ENCODE measurements at regions not wholly inside any gene's neighbourhood (a gene's known extent, or its start where the extent isn't known, plus 50 kb on each side); places are given as distances from the start of the nearest gene placed in this dataset.
A peak's percentile ranks its signal among the peaks of the same experiment; 100 is the strongest.

DNA sequence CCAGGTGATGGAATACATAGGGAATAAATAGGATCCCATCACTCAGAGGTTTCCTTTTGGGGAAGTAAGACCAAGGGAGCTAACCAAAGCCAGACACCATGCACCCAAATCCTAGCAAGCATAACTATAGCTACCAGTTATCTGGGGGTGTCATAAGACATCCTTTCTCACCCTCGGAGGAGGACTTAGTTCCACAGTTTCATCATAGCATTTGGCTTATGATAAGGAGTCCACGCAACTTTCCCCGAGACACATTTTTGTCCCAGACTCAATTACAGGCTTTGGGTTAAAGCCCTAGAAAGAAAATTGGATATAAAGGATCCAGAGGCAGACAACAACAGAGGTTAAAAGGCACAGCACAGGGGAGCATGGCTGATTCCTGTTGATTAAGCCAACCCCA lies 442.9 kb downstream of the HTR7 start:
- DNase-seq (ENCODE audit: low read depth): no peak

DNA sequence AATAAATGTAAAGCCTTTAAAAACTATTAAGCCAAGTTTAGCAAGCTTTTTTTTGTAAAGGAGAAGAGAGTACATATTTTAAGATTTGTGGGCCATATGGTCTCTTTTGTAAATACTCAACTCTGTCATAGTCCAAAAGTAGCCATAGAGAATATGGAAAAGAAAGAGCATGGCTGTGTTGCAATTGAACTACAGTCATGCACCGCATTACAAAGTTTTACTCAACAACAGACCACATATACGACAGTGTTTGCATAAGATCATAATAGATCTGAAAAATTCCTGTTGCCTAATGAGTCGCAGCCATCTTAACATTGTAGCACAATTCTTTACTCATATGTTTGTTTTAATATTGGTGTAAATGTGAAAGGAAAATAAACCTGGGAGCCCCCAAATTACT lies 440.8 kb downstream of the HTR7 start:
- DNase-seq (ENCODE audit: low read depth): peak; percentile 29

DNA sequence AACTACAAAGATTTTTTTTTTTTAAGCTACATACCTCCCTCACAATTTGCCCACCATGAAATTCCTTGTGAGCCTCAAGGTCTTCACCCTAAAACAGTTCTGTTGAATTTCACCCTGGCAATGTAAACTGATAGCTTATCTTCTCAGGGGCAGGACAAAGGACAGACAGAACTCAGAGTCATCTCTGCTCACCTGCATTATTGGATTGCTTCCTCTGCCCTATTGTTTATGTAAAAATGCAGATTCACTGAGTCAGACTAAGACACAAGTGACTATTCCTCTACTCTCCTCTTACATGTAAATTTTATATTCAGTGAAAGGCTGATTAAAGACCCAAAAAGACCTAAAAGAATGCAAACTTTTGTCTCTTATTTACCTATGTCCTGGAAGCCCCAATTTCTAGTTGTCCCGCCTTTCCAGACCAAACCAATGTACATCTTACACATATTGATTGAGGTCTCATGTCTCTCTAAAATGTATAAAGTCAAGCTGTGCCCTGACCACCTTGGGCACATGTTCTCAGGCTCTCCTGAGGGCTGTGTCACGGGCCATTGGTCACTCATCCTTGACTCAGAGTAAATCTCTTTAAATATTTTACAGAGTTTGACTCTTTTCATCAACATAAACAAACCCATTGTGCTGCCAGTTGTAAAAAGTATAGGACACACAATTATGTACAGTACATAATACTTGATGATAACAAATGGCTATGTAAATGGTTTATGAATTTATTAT lies 440.2 kb downstream of the HTR7 start:
- DNase-seq (ENCODE audit: low read depth): no peak

DNA sequence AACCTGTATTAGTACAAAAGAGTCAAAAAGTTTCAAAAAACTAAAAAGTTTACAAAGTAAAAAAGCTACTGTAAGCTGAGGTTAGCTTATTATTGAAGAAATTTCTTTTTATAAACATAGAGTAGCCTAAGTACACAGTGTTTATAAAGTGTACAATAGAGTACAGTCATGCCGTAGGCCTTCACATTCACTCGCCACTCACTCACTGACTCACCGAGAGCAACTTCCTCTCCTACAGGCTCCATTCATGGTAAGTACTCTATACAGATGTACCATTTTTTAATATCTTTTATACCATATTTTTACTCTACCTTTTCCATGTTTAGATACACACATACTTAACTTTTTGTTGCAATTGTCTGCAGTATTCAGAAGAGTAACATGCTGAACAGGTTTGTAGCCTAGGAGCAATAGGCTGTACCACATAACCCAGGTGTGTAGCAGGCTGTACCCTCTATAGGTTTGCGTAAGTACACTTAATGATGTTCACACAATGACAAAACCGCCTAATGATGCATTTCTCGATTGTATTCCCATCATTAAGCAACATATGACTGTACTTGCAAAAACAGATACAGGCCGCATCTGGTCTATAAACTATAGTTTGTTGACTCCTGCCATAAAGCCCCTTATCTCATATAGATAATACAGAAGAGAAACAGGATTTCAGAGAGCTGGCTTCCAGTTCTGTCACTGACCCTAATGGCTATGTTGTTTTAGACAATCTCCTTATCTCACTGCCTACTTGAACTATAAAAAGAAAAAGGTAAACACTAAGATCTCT lies 438.8 kb downstream of the HTR7 start:
- peak; percentile 52 for DNase-seq (ENCODE audit: low read depth)

DNA sequence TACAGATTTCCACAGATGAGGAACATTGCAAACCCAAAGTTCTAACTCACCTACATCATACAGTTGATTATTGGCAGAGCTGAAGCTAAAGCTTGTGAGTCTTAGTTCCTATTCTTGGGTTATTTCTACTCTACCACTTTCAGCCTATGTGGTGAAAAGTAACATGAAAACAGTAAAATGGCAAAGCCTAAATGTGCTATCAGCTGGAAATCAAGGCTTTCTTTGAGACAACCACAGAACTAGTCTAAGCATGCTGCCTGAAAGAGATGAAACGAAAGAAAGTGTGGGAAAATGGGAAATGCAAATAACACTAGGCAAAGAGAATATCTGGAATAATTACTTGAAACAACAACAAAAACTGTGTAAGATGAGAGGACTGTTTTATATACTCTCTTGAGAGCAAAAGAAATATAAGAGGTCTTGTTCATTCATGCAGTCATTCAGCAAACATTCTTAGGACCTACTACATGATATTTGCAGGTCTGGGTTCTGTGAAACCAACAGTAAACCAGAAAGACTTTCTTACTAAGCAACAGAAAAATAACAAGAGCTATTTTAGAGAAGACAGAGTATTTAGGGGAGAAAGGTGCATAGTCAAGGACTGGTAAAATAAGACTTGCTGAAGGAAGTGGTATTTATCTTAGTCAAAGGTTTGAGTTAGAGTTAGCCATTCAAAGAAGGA lies 437.1 kb downstream of the HTR7 start:
- DNase-seq (ENCODE audit: low read depth): no peak

DNA sequence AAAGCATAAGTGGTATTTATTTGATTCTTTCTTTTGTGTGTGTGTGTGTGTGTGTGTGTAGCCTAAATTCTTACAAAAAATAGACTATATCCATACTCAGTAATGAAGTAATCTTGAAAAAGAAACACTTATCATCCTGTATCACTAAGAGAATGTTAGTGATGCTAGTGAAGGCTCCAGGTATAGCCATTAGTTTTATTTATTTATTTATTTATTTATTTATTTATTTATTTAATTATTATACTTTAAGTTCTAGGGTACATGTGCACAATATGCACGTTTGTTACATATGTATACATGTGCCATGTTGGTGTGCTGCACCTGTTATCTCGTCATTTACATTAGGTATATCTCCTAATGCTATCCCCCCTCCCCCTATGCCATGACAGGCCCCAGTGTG lies 436.0 kb downstream of the HTR7 start:
- no peak for DNase-seq (ENCODE audit: low read depth)

DNA sequence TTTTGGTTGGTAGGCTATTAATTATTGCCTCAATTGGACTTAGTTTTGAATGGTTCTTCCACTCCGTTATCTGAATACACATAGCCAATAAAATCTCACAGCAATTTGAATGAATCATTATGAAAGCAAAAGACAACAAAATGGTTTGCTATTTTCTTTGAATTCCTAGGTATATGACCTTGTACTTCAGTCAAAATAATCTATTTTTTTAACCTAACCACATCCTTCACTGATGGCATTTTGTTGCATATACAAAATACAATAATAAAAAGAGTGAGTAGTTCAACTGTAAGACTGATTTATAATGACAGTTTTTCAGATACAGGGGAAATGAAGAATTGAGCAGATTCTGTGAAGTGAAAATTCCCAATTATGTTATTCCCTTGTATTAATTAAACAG lies 433.1 kb downstream of the HTR7 start:
- DNase-seq (ENCODE audit: low read depth): no peak

DNA sequence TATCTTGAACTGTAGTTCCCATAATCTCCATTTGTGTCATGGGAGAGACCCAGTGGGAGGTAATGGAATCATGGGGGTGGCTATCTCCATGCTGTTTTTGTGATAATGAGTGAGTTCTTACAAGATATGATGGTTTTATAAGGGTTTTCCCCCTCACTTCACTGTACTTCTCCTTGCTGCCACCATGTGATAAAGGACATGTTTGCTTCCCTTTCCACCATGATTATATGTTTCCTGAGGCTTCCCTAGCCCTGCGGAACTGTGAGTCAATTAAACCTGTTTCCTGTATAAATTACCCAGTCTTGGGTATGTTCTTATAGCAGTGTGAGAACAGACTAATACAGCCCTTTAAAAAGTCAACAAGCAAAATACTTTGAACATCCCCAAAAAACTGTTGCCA lies 427.7 kb downstream of the HTR7 start:
- DNase-seq (ENCODE audit: low read depth): no peak

DNA sequence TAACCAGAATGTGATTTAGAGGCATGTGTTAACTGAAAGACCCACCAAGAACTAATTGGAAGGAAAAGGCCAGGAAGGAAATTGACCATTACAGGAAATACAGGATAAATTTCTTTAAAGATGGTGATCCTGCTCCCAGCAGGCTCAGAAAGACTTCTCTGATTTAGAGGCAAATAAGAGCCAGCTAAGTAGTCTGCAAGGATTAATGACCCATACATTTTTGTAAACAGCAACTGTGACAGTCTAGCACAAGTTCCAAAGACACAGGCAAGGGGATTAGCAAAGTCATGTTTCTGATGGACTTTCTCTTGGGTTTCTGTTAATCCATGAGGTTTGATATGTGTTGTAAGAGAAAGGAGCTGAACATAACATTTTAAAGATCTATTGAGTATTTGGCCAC lies 425.0 kb downstream of the HTR7 start:
- no peak for DNase-seq (ENCODE audit: low read depth)

DNA sequence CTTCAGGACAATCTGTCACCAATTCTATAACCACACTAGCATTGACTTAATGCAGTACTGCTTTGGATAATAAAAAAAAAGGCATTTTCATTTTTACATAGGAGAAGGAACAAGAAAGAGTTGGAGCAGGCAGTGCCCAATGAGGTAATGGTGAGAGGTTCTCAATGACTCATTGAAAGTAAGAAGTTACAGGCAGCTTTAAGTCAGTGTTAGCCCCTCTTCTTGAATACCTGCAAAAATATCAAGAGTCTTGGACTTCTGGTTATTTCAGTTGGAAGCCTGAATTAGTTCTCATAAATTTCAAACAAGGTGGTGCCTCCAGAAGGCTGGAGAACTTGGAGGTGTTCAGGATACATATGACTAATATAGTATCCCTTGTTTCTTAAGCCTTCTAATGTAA lies 422.5 kb downstream of the HTR7 start:
- DNase-seq (ENCODE audit: low read depth): no peak

DNA sequence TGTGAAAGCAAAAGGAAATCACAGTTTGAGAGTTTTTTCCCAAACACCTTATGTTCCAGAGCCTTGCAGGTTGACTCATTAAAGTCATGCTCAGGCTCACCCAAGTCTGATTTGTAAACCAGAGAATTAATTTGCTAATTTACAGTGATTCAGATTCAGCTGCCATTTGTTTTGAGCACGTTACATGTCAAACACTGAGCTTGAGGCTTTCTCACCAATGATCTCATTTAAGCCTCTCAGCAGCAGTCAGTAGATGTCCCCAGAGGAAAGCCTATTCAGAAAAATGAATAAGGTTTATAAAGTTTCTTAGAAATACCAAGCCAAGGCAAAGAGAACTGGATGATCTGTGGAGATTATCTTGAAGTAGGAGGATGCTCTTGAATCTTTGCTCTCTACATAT lies 420.4 kb downstream of the HTR7 start:
- no peak for DNase-seq (ENCODE audit: low read depth)

DNA sequence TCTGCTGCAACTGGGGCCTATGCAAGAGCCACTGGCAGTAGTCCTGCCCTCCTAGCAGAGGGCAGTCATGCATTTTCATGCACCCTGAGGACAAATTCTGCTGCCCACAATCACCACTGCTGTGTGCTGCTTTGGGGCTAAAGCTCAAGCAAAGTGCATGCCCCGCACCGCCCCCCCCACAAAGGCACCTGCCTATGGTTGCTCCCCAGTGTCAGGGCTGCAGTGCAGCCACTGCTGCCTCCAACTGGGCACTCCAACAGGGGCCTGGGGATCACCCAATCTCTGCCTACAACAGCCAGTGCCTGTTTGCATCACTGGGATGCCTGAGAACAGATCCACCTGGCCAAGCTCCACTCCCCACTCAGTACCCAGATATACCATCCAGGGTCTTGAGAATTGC lies 417.0 kb downstream of the HTR7 start:
- DNase-seq (ENCODE audit: low read depth): no peak

DNA sequence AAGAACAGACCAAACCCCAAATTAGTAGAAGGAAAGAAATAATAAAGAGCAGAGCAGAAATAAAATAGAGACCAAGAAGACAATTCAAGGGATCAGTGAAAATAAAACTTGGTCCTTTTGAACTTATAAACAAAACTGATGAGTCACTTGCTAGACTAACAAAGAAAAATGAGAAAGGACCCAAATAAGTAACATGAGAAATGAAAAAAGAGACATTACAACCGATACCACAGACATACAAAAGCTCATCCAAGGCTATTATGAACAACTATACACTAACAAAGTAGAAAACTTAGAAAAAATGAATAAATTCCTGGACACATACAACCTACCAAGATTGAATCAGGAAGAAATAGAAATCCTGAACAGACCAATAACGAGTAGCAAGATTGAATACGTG lies 414.5 kb downstream of the HTR7 start:
- no peak for DNase-seq (ENCODE audit: low read depth)

DNA sequence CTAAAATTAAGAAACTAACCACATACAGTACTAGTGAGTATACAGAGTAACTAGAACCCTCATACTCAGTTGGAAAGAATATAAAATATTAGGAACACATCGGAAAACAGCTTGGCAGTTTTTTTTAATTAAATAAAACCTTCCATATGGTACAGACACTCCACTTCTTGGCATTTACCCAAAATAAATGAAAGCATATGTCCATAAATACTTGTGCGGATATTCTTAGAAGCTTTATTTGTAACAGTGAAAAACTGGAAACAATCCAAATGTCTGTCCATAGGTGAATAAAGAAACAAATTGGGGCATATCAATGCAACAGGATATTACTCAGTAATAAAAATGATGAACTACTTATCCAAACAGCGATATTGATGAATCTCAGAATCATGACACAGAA lies 410.0 kb downstream of the HTR7 start:
- no peak for DNase-seq (ENCODE audit: low read depth)

DNA sequence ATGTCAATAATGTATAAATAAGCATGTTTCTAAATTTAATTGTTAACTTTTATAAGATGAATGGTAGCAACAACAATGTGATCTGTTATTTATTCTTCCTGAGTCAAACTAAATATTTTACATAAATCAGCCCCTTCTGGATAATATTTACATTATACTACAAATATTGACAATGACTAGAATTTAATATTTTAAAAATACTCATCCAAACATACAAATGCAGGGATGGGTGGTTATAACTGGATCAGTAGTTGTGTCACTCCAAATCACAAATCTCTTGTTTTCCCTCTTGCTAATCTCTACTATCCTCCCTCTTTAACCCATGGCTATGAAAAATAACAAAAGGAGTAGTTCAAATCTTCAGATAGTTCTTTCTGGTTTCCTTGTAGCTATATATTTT lies 407.0 kb downstream of the HTR7 start:
- no peak for DNase-seq (ENCODE audit: low read depth)

DNA sequence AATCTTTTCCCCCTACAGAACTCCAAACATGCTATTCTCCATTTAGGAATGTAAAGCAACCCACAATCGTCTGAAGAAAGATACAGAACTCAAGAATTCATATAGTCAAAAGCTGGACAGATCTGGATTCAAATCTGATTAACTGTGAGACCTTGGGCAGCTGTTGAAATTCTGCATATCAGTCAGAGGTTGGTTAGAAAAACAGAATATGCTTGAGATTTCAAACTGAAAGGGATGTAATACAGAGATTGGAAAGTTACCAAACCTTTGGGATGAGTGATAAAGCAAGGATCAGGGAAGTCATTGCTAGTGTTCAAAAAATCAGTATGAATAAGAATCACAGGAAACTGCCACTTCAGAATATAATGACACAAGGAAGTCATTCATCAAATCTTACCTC lies 406.6 kb downstream of the HTR7 start:
- DNase-seq (ENCODE audit: low read depth): no peak

DNA sequence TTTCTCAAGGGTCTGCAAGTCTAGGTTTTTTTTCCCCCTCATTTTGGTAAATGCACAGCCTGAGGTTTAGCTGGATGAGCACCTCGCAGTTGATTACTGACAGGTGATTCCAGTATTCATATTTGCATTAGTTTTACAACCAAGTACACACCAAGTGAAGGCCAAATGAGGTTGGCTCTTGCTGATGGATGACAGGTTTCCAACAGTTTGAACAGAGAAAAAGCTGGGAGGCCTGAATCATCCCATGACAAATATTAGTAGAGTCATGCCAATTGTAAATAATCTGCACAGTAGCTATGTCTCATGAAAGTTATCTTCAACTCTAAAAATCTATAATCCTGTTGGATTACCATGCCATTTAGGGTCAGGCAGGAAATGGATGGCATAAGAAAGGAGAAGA lies 399.8 kb downstream of the HTR7 start:
- no peak for DNase-seq (ENCODE audit: low read depth)

DNA sequence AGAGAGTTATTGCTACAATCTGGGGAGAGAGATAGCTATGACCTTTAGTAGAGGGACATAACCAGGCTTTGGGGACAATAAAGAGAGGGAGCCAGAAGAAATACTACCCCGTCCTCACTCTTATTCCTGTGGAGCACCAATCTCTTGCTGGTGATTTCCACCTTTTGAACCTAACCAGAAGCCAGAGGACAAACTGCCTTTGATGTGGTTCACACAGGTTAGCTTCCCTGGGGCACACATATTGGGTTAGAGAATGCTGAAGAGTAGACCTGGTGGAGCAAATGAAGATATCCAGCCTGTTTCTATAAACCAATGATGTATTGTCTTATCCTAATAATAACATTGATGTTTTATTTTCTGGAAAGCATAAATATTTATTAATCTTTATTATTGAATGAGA lies 399.3 kb downstream of the HTR7 start:
- DNase-seq (ENCODE audit: low read depth): no peak

DNA sequence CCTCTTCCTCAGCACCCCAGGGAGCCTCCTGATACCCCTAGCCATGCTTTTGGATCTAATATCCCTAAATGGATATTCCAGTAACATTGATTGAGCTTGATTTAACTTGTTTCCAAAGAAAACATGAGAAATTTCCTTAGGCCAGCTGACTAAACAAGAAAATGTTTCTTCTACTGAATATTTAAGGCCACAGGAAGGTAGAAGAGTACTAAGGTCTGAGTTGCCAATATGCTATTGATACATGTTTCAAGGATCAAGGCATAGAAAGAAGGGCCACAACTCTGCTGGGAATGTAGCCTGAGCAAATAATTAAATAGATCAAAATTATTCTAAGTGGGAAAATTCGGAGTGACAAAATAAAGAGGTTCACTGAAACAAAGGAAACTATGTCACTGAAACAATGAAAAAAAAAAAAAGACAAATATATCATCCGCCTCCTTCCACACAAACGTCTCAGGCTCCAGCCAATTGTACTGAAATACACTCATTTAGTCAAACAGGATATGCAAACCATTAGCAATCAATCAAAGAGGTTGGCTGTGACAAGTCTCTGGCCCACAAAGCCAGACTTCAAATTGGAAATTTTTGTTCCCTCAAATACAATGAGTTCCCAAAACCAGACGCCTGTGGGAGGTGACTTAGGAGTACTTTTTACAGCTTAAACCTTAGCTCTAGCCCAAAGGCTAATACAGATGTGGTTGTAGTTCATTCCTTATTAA lies 396.2 kb downstream of the HTR7 start:
- no peak for DNase-seq (ENCODE audit: low read depth)

DNA sequence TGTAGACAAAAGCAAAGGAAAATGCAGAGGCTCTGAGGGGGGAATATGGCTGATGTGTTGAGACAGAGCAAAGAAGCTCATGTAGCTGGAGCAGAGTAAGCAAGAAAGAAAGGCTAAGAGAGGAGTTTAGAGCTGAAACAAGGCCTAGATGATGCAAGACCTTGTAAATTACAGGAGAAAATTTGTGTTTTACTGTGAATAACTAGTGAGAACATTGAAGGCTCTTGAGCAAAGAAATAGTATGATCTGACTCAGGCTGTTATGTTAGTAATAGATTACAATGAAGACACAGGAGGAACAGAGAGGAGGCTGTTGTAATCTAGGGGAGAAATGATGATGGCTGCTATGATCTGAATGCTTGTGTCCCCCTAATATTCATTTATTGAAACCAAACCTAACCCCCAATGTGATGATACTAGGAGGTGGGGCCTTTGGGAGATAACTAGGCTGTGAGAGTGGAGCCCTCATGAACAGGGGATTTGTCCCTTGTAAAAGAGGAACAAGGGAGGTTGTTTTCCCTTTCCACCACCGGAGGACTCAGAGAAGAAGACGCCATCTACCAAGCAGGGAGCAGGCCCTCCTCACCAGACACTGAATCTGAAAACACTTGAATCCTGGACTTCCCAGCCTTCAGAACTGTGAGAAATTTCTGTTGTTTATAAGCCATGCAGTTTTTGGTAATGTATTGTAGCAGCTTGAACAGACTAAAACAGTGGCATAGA lies 394.9 kb downstream of the HTR7 start:
- DNase-seq (ENCODE audit: low read depth): peak; percentile 30

DNA sequence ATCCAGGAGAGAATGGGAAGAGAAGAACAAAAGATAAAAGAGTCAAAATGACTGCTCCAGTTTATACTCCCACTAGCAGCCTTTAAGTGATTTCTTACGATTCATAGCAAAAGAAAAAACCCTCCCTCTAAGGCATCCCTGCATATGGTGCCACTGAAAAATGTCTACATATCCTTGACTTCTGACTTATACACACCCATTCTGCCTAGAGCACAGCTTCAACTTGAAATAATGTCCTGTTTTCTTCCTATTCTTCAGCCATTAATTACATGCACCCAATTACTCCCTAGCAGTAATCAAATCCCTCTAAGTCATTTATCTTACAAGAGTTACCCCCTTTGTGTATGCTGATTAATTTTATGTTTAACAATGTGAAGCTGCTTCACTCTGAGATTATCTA lies 393.5 kb downstream of the HTR7 start:
- DNase-seq (ENCODE audit: low read depth): no peak

DNA sequence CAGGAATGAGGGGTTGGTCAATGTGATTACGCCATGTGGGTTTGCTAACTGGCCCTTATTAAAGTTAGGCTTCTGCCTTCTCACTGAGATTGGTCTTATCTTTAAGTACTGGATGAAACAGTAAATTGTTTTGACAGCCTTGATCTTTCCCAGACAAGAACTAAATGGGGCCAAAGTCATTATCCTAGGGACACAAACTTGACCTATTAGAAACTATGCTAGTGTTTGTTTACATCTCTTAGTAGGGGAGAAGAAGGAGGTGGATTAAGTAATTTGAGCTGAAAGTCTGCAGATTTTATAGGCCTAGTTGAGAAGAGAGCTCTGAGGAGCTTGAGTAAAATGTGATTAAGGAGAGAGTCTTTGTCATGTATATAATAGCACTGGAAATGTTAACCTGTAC lies 386.9 kb downstream of the HTR7 start:
- no peak for DNase-seq (ENCODE audit: low read depth)
